HCT116 (cell line): ENCODE measurements at regions not wholly inside any gene's neighbourhood (a gene's known extent, or its start where the extent isn't known, plus 50 kb on each side); places are given as distances from the start of the nearest gene placed in this dataset.

Experiments used
- ATAC-seq: fragments of 200-7000 bp; cut with Tn5 transposase; 2 replicates; pipeline ENCODE4 v1.9.1; 2020; ENCODE audit warnings: mild to moderate bottlenecking, moderate library complexity
- BruUV-seq: library from RNA; stranded (reverse); fragments of 400-500 nt; replicated peaks from 2 replicates; lab custom pipeline; 2021; lab: Mats Ljungman, UMichigan
- CTCF ChIA-PET: fragments of 300-600 bp; sonication (Branson Sonifier 250); formaldehyde crosslinking; loops from one replicate; lab custom pipeline; 2021; ENCODE audit warnings: antibody characterized with exemption; lab: Charles Lee
- POLR2A ChIA-PET: fragments of 300-600, 350-600 bp; sonication (Branson Sonifier 250); formaldehyde crosslinking; loops from one replicate; lab custom pipeline; 2021; ENCODE audit warnings: antibody characterized with exemption; lab: Charles Lee
- RAD21 ChIA-PET, 2 experiments: fragments of 300-600 bp; sonication (Branson Sonifier 250); formaldehyde crosslinking; loops; one replicate each; lab custom pipeline; 2023; ENCODE audit warnings: low total read pairs in 2 of 2; ENCODE audit not compliant: uncharacterized antibody in 2 of 2, unreplicated experiment in 2 of 2, low non-redundant PET in 1 of 2; lab: Charles Lee
- DNase-seq: peaks from one replicate; pipeline ENCODE4 v3.0.0-alpha.2; 2010; ENCODE audit warnings: low read depth, low spot score
- H2AFZ ChIP-seq: fragments of 200-600 bp; shearing (Covaris generic), sonication (generic); 2 replicates; pipeline ENCODE4 v1.6.1; 2017; ENCODE audit warnings: low read depth, mixed run types, mixed read lengths, antibody characterized with exemption, low read length; ENCODE audit not compliant: poor library complexity, severe bottlenecking
- H3K27ac ChIP-seq: 2 replicates; pipeline ENCODE4 v1.5.1; 2012; ENCODE audit warnings: low read depth, low read length
- H3K27me3 ChIP-seq: fragments of 200-600 bp; sonication (generic); 2 replicates; pipeline ENCODE4 v1.6.1; 2016; ENCODE audit warnings: mixed run types, low read length, mixed read lengths; ENCODE audit not compliant: insufficient read depth
- H3K36me3 ChIP-seq, 2 experiments: fragments of 200-500 bp in 1 of 2; fragments of 200-600 bp in 1 of 2; sonication (Bioruptor generic) in 1 of 2; sonication (generic) in 1 of 2; 2 replicates each; pipeline versions ENCODE4 v1.5.1 to v1.6.1; 2014 to 2016; ENCODE audit warnings: low read length in 2 of 2, inconsistent platforms in 1 of 2, mixed read lengths in 1 of 2, mixed run types in 1 of 2; ENCODE audit not compliant: insufficient read depth in 2 of 2, control insufficient read depth in 1 of 2
- H3K4me1 ChIP-seq, 2 experiments: fragments of 200-600 bp in 1 of 2; sonication (generic) in 1 of 2; 2 replicates each; pipeline versions ENCODE4 v1.5.1 to v1.6.1; 2012 to 2017; ENCODE audit warnings: low read length in 2 of 2, inconsistent platforms in 1 of 2, mild to moderate bottlenecking in 1 of 2, mixed read lengths in 1 of 2, mixed run types in 1 of 2, moderate library complexity in 1 of 2; ENCODE audit not compliant: insufficient read depth in 2 of 2, control insufficient read depth in 1 of 2
- H3K4me2 ChIP-seq: fragments of 200-600 bp; sonication (generic); 2 replicates; pipeline ENCODE4 v1.6.1; 2017; ENCODE audit warnings: mixed run types, low read length, mixed read lengths
- H3K4me3 ChIP-seq, 2 experiments: fragments of 200-600 bp in 1 of 2; sonication (generic) in 1 of 2; replicated peaks in 1 of 2; 2 replicates each; pipeline ENCODE4 v1.5.1; 2011 to 2016; ENCODE audit warnings: low read length in 2 of 2, control low read depth in 1 of 2, low read depth in 1 of 2, mild to moderate bottlenecking in 1 of 2, mixed read lengths in 1 of 2, mixed run types in 1 of 2
- H3K79me2 ChIP-seq: fragments of 200-600 bp; sonication (generic); 2 replicates; pipeline ENCODE4 v1.6.1; 2017; ENCODE audit warnings: mild to moderate bottlenecking, mixed run types, low read length, moderate library complexity, mixed read lengths; ENCODE audit not compliant: insufficient read depth
- H3K9ac ChIP-seq: fragments of 200-600 bp; sonication (generic); 2 replicates; pipeline ENCODE4 v1.6.1; 2016; ENCODE audit warnings: low read length, mixed read lengths
- H3K9me2 ChIP-seq: fragments of 200-600 bp; sonication (generic), shearing (Covaris generic); 2 replicates; pipeline ENCODE4 v1.6.1; 2017; ENCODE audit warnings: mixed run types, mild to moderate bottlenecking, moderate library complexity; ENCODE audit not compliant: insufficient read depth
- H3K9me3 ChIP-seq, 2 experiments: fragments of 200-500 bp in 1 of 2; fragments of 200-600 bp in 1 of 2; sonication (Bioruptor generic) in 1 of 2; sonication (generic) in 1 of 2; 2 replicates each; pipeline ENCODE4 v1.6.1; 2014 to 2017; ENCODE audit warnings: low read length in 2 of 2, mixed read lengths in 2 of 2, inconsistent platforms in 1 of 2, low read depth in 1 of 2, mild to moderate bottlenecking in 1 of 2, mixed run types in 1 of 2, moderate library complexity in 1 of 2; ENCODE audit not compliant: control insufficient read depth in 1 of 2, insufficient read depth in 1 of 2
- H4K20me1 ChIP-seq: fragments of 200-600 bp; sonication (generic), shearing (Covaris generic); 2 replicates; pipeline ENCODE4 v1.6.1; 2017; ENCODE audit warnings: mixed run types, mild to moderate bottlenecking, moderate library complexity; ENCODE audit not compliant: insufficient read depth
- CEBPB ChIP-seq: IDR thresholded peaks from 2 replicates; pipeline ENCODE4 v1.6.1; 2012; ENCODE audit warnings: low read depth
- EGR1 ChIP-seq: IDR thresholded peaks from 2 replicates; pipeline ENCODE4 v1.6.1; 2012; ENCODE audit warnings: low read depth
- ELF1 ChIP-seq: IDR thresholded peaks from 2 replicates; pipeline ENCODE4 v1.6.1; 2012; ENCODE audit warnings: low read depth, borderline replicate concordance
- EZH2phosphoT487 ChIP-seq: fragments of 200-600 bp; IDR thresholded peaks from 2 replicates; pipeline ENCODE4 v1.6.1; 2018; ENCODE audit warnings: antibody characterized with exemption, borderline replicate concordance
- FOSL1 ChIP-seq: IDR thresholded peaks from 2 replicates; pipeline ENCODE4 v1.6.1; 2012; ENCODE audit warnings: low read depth
- POLR2A ChIP-seq: IDR thresholded peaks from 2 replicates; pipeline ENCODE4 v1.7.0; 2011; ENCODE audit warnings: borderline replicate concordance; ENCODE audit not compliant: insufficient read depth, insufficient read length; ENCODE audit errors: extremely low read depth
- POLR2AphosphoS5 ChIP-seq: IDR thresholded peaks from 2 replicates; pipeline ENCODE4 v1.6.1; 2011; ENCODE audit warnings: mild to moderate bottlenecking, low read depth, low read length, moderate library complexity
- RAD21 ChIP-seq: IDR thresholded peaks from 2 replicates; pipeline ENCODE4 v1.6.1; 2012; ENCODE audit warnings: low read depth, mild to moderate bottlenecking
- SIN3A ChIP-seq: IDR thresholded peaks from 2 replicates; pipeline ENCODE4 v1.6.1; 2012; ENCODE audit warnings: low read depth
- SP1 ChIP-seq: IDR thresholded peaks from 2 replicates; pipeline ENCODE4 v1.6.1; 2012; ENCODE audit warnings: low read depth
- TCF7L2 ChIP-seq: IDR thresholded peaks from 2 replicates; pipeline ENCODE4 v1.7.0; 2011; ENCODE audit warnings: borderline replicate concordance, inconsistent platforms; ENCODE audit not compliant: insufficient read depth, insufficient read length; ENCODE audit errors: extremely low read depth
- YY1 ChIP-seq: IDR thresholded peaks from 2 replicates; pipeline ENCODE4 v1.6.1; 2011; ENCODE audit warnings: low read length, low read depth, moderate library complexity, mild to moderate bottlenecking; ENCODE audit not compliant: insufficient replicate concordance; ENCODE audit errors: extremely low read depth
- ZFX ChIP-seq: fragments of 450-650 bp; IDR thresholded peaks from 2 replicates; pipeline ENCODE4 v1.6.1; 2017
- intact Hi-C: fragments of 100-400 bp; cut with micrococcal nuclease; formaldehyde crosslinking; loops from 2 replicates; pipeline ENCODE4 v1.10.0; 2022
- TF ChIP-seq, protein P1 (sequence below): IDR thresholded peaks from 2 replicates; pipeline ENCODE4 v1.6.1; 2011; ENCODE audit warnings: mild to moderate bottlenecking, low read length, moderate library complexity; ENCODE audit not compliant: insufficient replicate concordance; ENCODE audit errors: extremely low read depth
- TF ChIP-seq, protein P2 (sequence below): IDR thresholded peaks from 2 replicates; pipeline ENCODE4 v1.6.1; 2012
- TF ChIP-seq, protein P3 (sequence below), 3 experiments: fragments of 200-600 bp in 1 of 3; sonication (generic) in 1 of 3; IDR thresholded peaks in 2 of 3; conservative IDR thresholded peaks in 1 of 3; 2 replicates each; pipeline ENCODE4 v1.5.1; 2012 to 2017; ENCODE audit warnings: low read depth in 2 of 3, low read length in 2 of 3, antibody characterized with exemption in 1 of 3, borderline replicate concordance in 1 of 3, control low read depth in 1 of 3, mild to moderate bottlenecking in 1 of 3, mixed read lengths in 1 of 3, mixed run types in 1 of 3, moderate library complexity in 1 of 3; ENCODE audit not compliant: insufficient read depth in 1 of 3
- TF ChIP-seq, protein P4 (sequence below): IDR thresholded peaks from 2 replicates; pipeline ENCODE4 v1.6.1; 2012; ENCODE audit warnings: low read depth
- TF ChIP-seq, protein P5 (sequence below): IDR thresholded peaks from 2 replicates; pipeline ENCODE4 v1.6.1; 2012

DNA sequence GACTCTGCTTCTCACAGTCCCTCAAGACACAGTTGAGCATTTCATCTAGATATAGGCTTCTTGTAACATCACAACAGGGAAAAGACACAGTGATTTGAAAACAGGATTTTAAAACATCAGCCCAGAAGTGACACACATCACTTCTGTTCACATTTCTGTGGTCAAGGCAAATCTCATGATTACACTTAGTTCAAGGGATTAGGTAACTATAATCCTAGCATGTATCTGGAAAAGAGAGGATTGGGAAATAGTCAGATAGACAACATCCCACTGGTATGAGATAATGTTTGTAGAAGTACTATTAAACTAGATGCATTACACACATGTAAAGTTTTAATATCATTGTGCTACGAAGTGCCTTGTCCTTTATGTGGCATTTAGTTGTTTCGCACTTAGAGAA lies 252.6 kb upstream of the PRKD1 start:
- intact Hi-C loops = no loop called here
- Histone ChIP-seq H4K20me1 (no peaks in the 10 kb centered on the region), H3K9me2 (no peaks in the 10 kb centered on the region), H3K4me1 (no peaks in the 10 kb centered on the region), H3K9ac (no peak overlapping the region), H2AFZ (no peak overlapping the region), H3K36me3 (no peaks in the 10 kb centered on the region), H3K9me3 (peaks cover 4% of the 10 kb centered on the region in 2 experiments; a peak in 2 of 4 replicates), H3K4me2 (no peak overlapping the region), H3K27me3 (no peaks in the 10 kb centered on the region), H3K79me2 (no peaks in the 10 kb centered on the region), H3K27ac (no peak overlapping the region), H3K4me3 (no peak overlapping the region)
- ATAC-seq (no peak), DNase-seq (no peak)
- CTCF ChIA-PET = no interaction called here
- BruUV-seq = no TSS peak
- RAD21 ChIA-PET = no interaction called here
- TF ChIP-seq TCF7L2 (no peak), FOSL1 (no peak), YY1 (no peak), POLR2AphosphoS5 (no peak), SIN3A (no peak), ZFX (no peak), RAD21 (no peak), EZH2phosphoT487 (no peak), EGR1 (no peak), CEBPB (no peak), ELF1 (no peak), SP1 (no peak), POLR2A (no peak)
- TF ChIP-seq, protein P1, sequence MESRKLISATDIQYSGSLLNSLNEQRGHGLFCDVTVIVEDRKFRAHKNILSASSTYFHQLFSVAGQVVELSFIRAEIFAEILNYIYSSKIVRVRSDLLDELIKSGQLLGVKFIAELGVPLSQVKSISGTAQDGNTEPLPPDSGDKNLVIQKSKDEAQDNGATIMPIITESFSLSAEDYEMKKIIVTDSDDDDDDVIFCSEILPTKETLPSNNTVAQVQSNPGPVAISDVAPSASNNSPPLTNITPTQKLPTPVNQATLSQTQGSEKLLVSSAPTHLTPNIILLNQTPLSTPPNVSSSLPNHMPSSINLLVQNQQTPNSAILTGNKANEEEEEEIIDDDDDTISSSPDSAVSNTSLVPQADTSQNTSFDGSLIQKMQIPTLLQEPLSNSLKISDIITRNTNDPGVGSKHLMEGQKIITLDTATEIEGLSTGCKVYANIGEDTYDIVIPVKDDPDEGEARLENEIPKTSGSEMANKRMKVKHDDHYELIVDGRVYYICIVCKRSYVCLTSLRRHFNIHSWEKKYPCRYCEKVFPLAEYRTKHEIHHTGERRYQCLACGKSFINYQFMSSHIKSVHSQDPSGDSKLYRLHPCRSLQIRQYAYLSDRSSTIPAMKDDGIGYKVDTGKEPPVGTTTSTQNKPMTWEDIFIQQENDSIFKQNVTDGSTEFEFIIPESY = no peak
- TF ChIP-seq, protein P2, sequence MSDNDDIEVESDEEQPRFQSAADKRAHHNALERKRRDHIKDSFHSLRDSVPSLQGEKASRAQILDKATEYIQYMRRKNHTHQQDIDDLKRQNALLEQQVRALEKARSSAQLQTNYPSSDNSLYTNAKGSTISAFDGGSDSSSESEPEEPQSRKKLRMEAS = no peak
- TF ChIP-seq, protein P3, sequence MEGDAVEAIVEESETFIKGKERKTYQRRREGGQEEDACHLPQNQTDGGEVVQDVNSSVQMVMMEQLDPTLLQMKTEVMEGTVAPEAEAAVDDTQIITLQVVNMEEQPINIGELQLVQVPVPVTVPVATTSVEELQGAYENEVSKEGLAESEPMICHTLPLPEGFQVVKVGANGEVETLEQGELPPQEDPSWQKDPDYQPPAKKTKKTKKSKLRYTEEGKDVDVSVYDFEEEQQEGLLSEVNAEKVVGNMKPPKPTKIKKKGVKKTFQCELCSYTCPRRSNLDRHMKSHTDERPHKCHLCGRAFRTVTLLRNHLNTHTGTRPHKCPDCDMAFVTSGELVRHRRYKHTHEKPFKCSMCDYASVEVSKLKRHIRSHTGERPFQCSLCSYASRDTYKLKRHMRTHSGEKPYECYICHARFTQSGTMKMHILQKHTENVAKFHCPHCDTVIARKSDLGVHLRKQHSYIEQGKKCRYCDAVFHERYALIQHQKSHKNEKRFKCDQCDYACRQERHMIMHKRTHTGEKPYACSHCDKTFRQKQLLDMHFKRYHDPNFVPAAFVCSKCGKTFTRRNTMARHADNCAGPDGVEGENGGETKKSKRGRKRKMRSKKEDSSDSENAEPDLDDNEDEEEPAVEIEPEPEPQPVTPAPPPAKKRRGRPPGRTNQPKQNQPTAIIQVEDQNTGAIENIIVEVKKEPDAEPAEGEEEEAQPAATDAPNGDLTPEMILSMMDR (IDR thresholded peaks at IDR 0.05 in 2 of 3, conservative IDR thresholded peaks at IDR 0.05 in 1 of 3; ENCODE audit: borderline replicate concordance in 1 of 3, insufficient read depth in 1 of 3, low read depth in 2 of 3, low read length in 2 of 3) = no peak
- TF ChIP-seq, protein P4, sequence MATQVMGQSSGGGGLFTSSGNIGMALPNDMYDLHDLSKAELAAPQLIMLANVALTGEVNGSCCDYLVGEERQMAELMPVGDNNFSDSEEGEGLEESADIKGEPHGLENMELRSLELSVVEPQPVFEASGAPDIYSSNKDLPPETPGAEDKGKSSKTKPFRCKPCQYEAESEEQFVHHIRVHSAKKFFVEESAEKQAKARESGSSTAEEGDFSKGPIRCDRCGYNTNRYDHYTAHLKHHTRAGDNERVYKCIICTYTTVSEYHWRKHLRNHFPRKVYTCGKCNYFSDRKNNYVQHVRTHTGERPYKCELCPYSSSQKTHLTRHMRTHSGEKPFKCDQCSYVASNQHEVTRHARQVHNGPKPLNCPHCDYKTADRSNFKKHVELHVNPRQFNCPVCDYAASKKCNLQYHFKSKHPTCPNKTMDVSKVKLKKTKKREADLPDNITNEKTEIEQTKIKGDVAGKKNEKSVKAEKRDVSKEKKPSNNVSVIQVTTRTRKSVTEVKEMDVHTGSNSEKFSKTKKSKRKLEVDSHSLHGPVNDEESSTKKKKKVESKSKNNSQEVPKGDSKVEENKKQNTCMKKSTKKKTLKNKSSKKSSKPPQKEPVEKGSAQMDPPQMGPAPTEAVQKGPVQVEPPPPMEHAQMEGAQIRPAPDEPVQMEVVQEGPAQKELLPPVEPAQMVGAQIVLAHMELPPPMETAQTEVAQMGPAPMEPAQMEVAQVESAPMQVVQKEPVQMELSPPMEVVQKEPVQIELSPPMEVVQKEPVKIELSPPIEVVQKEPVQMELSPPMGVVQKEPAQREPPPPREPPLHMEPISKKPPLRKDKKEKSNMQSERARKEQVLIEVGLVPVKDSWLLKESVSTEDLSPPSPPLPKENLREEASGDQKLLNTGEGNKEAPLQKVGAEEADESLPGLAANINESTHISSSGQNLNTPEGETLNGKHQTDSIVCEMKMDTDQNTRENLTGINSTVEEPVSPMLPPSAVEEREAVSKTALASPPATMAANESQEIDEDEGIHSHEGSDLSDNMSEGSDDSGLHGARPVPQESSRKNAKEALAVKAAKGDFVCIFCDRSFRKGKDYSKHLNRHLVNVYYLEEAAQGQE = no peak
- TF ChIP-seq, protein P5, sequence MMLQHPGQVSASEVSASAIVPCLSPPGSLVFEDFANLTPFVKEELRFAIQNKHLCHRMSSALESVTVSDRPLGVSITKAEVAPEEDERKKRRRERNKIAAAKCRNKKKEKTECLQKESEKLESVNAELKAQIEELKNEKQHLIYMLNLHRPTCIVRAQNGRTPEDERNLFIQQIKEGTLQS = no peak
- POLR2A ChIA-PET = no interaction called here
